Smooth muscle cell (in vitro differentiated cells): ENCODE measurements at regions not wholly inside any gene's neighbourhood (a gene's known extent, or its start where the extent isn't known, plus 50 kb on each side); places are given as distances from the start of the nearest gene placed in this dataset.

Source experiments
- DNase-seq: peaks from one replicate; lab custom pipeline; 2025; ENCODE audit not compliant: unreplicated experiment; lab: John Stamatoyannopoulos, UW
- H2AFZ ChIP-seq: fragments of 200-600 bp; sonication (generic); 2 replicates; pipeline ENCODE4 v1.6.0; 2016; ENCODE audit warnings: antibody characterized with exemption, low read depth, mild to moderate bottlenecking
- H3F3A ChIP-seq: fragments of 200-600 bp; sonication (generic); 2 replicates; pipeline ENCODE4 v1.6.0; 2017; ENCODE audit warnings: antibody characterized with exemption, low read depth
- H3K27ac ChIP-seq: fragments of 200-600 bp; sonication (generic); 2 replicates; pipeline ENCODE4 v1.5.1; 2016; ENCODE audit warnings: low read depth, mild to moderate bottlenecking
- H3K27me3 ChIP-seq: fragments of 200-600 bp; sonication (generic); 2 replicates; pipeline ENCODE4 v1.6.1; 2016; ENCODE audit warnings: low read depth, mild to moderate bottlenecking
- H3K36me3 ChIP-seq: fragments of 200-600 bp; sonication (generic); 2 replicates; pipeline ENCODE4 v1.5.1; 2016; ENCODE audit warnings: low read depth
- H3K4me1 ChIP-seq: fragments of 200-600 bp; sonication (generic); 2 replicates; pipeline ENCODE4 v1.5.1; 2016; ENCODE audit warnings: low read depth
- H3K4me2 ChIP-seq: fragments of 200-600 bp; sonication (generic); 2 replicates; pipeline ENCODE4 v1.6.0; 2016; ENCODE audit warnings: mild to moderate bottlenecking
- H3K4me3 ChIP-seq: fragments of 200-600 bp; sonication (generic); 2 replicates; pipeline ENCODE4 v1.5.1; 2016; ENCODE audit warnings: mild to moderate bottlenecking
- H3K79me2 ChIP-seq: fragments of 200-600 bp; sonication (generic); 2 replicates; pipeline ENCODE4 v1.6.0; 2016; ENCODE audit warnings: low read depth, mild to moderate bottlenecking
- H3K9ac ChIP-seq: fragments of 200-600 bp; sonication (generic); 2 replicates; pipeline ENCODE4 v1.6.0; 2016; ENCODE audit warnings: low read depth
- H3K9me3 ChIP-seq: fragments of 200-600 bp; sonication (generic); replicated peaks from 2 replicates; pipeline ENCODE4 v1.5.1; 2016; ENCODE audit warnings: low read depth
- H4K20me1 ChIP-seq: fragments of 200-600 bp; sonication (generic); 2 replicates; pipeline ENCODE4 v1.6.0; 2016; ENCODE audit warnings: low read depth
- CTCF ChIP-seq: fragments of 200-600 bp; sonication (generic); IDR thresholded peaks from 2 replicates; pipeline ENCODE4 v1.5.1; 2017; ENCODE audit warnings: borderline replicate concordance, mild to moderate bottlenecking, antibody characterized with exemption; ENCODE audit not compliant: insufficient read depth, poor library complexity, severe bottlenecking
- WGBS: methylation state at CpG from one replicate; pipeline ENCODE4 v1.1.7; 2016; ENCODE audit warnings: low lambda C conversion rate; 5-methylcytosine and 5-hydroxymethylcytosine counted together

- H4K20me1 ChIP-seq, result no peaks in the 10 kb centered on the region
- no peak overlapping the region for H3K4me2 ChIP-seq
- H3K27ac ChIP-seq, result peak overlapping the region; percentile 86
- H3F3A ChIP-seq, result no peaks in the 10 kb centered on the region
- no peaks in the 10 kb centered on the region for H3K27me3 ChIP-seq
- DNase-seq, result no peak
- no peak overlapping the region for H3K4me3 ChIP-seq
- H3K9ac ChIP-seq, result peak overlapping the region; percentile 6
- H3K36me3 ChIP-seq, result no peaks in the 10 kb centered on the region
- no peak overlapping the region for H2AFZ ChIP-seq
- H3K9me3 ChIP-seq, result no peaks in the 10 kb centered on the region
- peaks cover 16% of the 10 kb centered on the region for H3K4me1 ChIP-seq
- H3K79me2 ChIP-seq, result no peaks in the 10 kb centered on the region
- WGBS, result 76% methylated on average over 12 of the region's 12 CpGs
- TF ChIP-seq CTCF, result no peak
Measured at GRCh38 chr9:16343249-16344237, 526.9 kb downstream of the BNC2 start.

- H3F3A ChIP-seq, result no peaks in the 10 kb centered on the region
- H4K20me1 ChIP-seq, result no peaks in the 10 kb centered on the region
- no peak overlapping the region for H3K4me3 ChIP-seq
- WGBS, result 5% methylated on average over 6 of the region's 6 CpGs
- H3K4me1 ChIP-seq, result peaks cover 16% of the 10 kb centered on the region
- H3K9ac ChIP-seq, result peak overlapping the region; percentile 37
- no peaks in the 10 kb centered on the region for H3K36me3 ChIP-seq
- H3K79me2 ChIP-seq, result no peaks in the 10 kb centered on the region
- TF ChIP-seq CTCF, result no peak
- H3K27me3 ChIP-seq, result no peaks in the 10 kb centered on the region
- H3K27ac ChIP-seq, result peak overlapping the region; percentile 86
- DNase-seq, result no peak
- no peak overlapping the region for H2AFZ ChIP-seq
- H3K9me3 ChIP-seq, result no peaks in the 10 kb centered on the region
- H3K4me2 ChIP-seq, result peak overlapping the region; percentile 38
Measured at GRCh38 chr9:16344343-16344742, 526.1 kb downstream of the BNC2 start.

- no peak overlapping the region for H3K4me2 ChIP-seq
- H3K9ac ChIP-seq, result no peak overlapping the region
- no peaks in the 10 kb centered on the region for H3K9me3 ChIP-seq
- no peaks in the 10 kb centered on the region for H3F3A ChIP-seq
- H3K36me3 ChIP-seq, result no peaks in the 10 kb centered on the region
- no peaks in the 10 kb centered on the region for H3K27me3 ChIP-seq
- H3K27ac ChIP-seq, result no peak overlapping the region
- WGBS, result 92% methylated on average over 3 of the region's 3 CpGs
- no peak for TF ChIP-seq CTCF
- H4K20me1 ChIP-seq, result no peaks in the 10 kb centered on the region
- no peaks in the 10 kb centered on the region for H3K79me2 ChIP-seq
- peaks cover 16% of the 10 kb centered on the region for H3K4me1 ChIP-seq
- DNase-seq, result no peak
- H3K4me3 ChIP-seq, result no peak overlapping the region
- no peak overlapping the region for H2AFZ ChIP-seq
Measured at GRCh38 chr9:16345902-16346301, 524.6 kb downstream of the BNC2 start.

GRCh38 chr9:16347886-16348285 is 522.6 kb downstream of the BNC2 start:
- no peak overlapping the region for H3K27ac ChIP-seq
- no peaks in the 10 kb centered on the region for H3F3A ChIP-seq
- no peaks in the 10 kb centered on the region for H3K27me3 ChIP-seq
- H3K9me3 ChIP-seq, result no peaks in the 10 kb centered on the region
- no peak overlapping the region for H3K9ac ChIP-seq
- DNase-seq, result no peak
- no peak overlapping the region for H3K4me2 ChIP-seq
- H3K4me3 ChIP-seq, result no peak overlapping the region
- H2AFZ ChIP-seq, result no peak overlapping the region
- no peaks in the 10 kb centered on the region for H3K36me3 ChIP-seq
- peaks cover 16% of the 10 kb centered on the region for H3K4me1 ChIP-seq
- WGBS, result 69% methylated on average over 5 of the region's 5 CpGs
- TF ChIP-seq CTCF, result no peak
- no peaks in the 10 kb centered on the region for H3K79me2 ChIP-seq
- no peaks in the 10 kb centered on the region for H4K20me1 ChIP-seq
